GM20000 (cell line): ENCODE measurements at regions not wholly inside any gene's neighbourhood (a gene's known extent, or its start where the extent isn't known, plus 50 kb on each side); places are given as distances from the start of the nearest gene placed in this dataset.

Source experiments
- DNase-seq: peaks from one replicate; pipeline ENCODE4 v3.0.0; 2012; ENCODE audit warnings: low spot score
- TF ChIP-seq, protein P1 (sequence below): IDR thresholded peaks from 2 replicates; pipeline ENCODE4 v1.5.1; 2012; ENCODE audit warnings: mild to moderate bottlenecking, control low read depth; ENCODE audit errors: extremely low read depth, missing control alignments

DNA sequence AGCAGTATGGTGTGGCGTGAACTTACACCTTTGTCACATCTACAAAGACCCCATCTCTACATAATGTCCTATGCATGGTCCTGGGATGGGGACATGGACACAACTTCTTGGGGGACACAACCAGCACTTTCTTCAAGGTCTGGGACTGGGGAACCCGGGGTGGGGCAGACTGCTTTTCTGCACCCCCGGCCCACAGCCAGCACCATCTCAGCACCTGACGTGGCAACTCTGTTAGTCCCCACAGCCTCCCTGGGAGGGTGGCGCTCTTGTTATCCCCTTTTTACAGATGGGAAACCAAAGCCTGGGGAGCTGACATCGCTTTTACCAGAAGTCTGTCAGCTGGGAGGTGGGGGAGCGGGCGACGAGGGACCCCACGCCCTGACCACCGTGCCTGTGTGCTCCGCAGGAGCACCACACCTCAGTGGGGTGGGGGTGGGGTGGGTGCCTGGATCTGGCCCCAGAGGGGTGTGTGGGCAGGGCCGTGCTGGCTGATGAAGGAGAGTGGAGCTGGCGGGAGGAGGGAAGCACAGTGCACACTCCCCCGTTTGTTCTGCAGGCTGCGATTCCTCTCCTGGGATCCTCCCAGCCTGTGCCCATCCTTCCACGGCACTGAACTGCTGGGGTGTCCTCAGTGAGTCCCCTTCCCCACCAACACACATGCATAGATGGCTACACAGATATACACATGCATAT, 115.4 kb upstream of the GSE1 start:
- no peak for DNase-seq
- TF ChIP-seq, protein P1, sequence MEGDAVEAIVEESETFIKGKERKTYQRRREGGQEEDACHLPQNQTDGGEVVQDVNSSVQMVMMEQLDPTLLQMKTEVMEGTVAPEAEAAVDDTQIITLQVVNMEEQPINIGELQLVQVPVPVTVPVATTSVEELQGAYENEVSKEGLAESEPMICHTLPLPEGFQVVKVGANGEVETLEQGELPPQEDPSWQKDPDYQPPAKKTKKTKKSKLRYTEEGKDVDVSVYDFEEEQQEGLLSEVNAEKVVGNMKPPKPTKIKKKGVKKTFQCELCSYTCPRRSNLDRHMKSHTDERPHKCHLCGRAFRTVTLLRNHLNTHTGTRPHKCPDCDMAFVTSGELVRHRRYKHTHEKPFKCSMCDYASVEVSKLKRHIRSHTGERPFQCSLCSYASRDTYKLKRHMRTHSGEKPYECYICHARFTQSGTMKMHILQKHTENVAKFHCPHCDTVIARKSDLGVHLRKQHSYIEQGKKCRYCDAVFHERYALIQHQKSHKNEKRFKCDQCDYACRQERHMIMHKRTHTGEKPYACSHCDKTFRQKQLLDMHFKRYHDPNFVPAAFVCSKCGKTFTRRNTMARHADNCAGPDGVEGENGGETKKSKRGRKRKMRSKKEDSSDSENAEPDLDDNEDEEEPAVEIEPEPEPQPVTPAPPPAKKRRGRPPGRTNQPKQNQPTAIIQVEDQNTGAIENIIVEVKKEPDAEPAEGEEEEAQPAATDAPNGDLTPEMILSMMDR = no peak

GRCh38 chr16:85498607-85499006, 114.5 kb upstream of the GSE1 start:
- TF ChIP-seq, protein P1 = no peak
- no peak for DNase-seq

DNA sequence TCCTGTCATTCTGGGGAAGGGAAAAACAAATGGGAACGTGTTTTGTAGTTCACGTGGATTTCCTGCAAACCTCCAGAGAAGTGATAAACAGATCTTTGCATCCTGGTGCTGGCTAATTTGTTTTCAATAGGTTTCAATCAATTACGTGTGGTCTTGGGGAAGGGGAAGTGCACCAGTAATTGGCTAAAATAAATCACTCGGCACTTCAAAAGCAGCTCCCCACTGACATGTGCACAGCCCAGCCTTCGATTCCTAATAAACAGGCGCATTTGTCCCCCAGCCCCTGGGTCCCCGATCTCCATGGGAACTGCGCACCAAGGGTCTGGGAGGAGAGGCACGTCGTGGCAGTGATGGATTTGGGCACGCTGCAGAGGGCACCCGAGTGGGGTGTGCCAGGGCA, 112.9 kb upstream of the GSE1 start:
- TF ChIP-seq, protein P1 = no peak
- DNase-seq = no peak

DNA sequence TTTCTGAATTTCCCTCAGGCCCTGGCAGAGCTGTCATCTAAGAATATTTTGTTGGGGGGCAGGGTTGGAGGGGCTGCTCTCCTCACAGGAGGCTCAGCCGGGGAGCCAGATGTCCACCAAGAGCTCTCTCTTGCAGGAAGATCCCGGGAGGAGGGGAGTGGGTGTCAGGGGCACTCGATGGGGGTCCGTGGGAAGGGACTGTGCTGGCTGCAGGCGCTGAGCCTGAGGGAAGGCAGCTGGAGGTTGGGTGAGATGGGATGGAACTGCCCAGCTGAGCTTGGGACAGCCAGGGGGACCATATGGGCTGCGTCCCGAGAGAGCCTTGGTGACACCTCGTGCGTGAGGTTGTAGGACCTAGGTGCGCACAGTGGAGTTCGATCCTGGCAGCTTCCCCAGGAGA, 111.2 kb upstream of the GSE1 start:
- TF ChIP-seq, protein P1 = no peak
- no peak for DNase-seq

DNA sequence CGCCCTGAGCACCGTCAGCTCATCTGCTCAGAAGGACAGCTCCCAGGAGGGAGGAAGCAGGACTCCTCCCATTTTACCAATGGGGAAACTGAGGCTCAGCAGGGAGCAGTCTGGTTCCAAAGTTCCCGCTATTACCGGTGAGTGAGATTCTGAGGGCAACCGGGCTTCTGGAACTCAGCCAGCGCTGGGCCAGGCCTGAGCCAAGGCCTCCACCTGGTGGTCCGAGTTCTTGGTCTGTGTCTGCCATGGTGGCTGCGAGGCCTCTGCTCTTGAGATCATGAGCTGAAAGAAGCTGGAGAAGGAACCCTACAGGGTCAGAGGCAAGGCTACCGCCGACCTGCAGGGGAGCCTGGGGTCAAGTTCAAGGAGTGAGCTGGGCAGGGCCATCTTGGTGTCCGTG, 110.8 kb upstream of the GSE1 start:
- no peak for DNase-seq
- TF ChIP-seq, protein P1 = no peak

DNA sequence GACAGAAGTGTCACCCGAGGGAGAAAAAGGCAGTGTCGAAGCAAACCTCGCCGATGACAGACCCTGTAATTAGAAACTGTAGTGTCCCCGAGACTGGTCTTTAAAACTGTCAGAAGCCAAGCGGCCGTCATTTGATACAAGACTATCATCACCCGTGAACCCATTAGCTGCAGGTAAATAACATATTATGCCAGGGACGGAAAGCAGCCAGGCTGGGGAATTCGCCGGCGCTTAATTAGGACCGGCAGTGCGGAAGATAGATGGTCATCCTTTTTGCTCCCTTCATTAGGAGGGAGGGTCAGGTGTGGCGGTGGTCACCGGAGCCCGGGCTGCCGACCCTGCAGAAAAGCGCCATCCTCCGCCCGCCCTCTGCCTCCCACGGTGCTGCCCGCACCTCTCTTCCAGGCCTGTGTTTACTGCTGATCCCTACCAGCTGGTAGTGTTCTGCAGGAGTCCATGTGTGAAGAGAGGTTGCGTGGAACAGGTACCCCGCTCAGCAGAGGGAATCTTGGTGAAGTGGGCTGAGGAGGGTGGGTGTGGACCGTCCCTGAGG, 109.4 kb upstream of the GSE1 start:
- TF ChIP-seq, protein P1 = no peak
- no peak for DNase-seq

DNA sequence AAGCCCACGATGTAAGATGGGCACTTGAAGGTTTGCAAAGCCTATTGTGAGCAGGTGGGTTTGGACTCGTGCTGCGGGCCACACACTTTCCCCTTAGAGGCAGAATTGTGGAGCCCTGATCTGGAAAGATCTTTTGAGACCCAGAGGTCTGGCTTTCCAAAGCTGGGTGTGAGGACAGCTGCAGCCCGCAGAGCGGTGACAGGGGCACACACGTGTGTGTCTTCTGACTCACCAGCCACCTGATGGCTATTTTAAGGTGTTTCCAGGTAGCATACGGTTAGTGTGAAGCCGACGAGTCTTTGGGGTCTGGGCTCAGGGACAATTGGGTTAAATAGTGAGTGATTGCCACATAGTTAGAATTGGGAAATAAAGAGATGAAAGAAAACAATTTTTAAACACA, 108.9 kb upstream of the GSE1 start:
- TF ChIP-seq, protein P1 = no peak
- DNase-seq = no peak
